Dermis blood vessel endothelial cell (primary cell): ENCODE measurements at regions not wholly inside any gene's neighbourhood (a gene's known extent, or its start where the extent isn't known, plus 50 kb on each side); places are given as distances from the start of the nearest gene placed in this dataset.
"Not testable (repeated sequence)": the region's sequence is repeated elsewhere in the genome, so short reads cannot be mapped to it uniquely, and the experiment has no call there.

ENCODE experiments used
- DNase-seq: peaks from one replicate; pipeline ENCODE4 v3.0.0; 2010

DNA sequence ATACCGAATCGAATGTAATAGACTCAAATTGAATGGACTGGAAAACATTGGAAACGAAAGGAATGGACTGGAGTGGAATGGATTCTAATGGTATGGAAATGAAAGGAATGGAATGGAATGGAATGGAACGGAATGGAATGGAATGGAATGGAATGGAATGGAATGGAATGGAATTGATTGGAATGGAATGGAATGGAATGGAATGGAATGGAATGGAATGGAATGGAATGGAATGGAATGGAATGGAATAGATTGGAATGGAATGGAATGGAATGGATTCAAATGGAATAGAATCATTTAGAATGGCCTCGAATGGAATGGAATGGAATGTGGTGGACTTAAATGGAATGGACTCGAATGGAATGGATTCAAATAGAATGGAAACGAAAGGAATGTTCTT, 1057.5 kb upstream of the USP9Y start:
- DNase-seq: not testable (repeated sequence)

DNA sequence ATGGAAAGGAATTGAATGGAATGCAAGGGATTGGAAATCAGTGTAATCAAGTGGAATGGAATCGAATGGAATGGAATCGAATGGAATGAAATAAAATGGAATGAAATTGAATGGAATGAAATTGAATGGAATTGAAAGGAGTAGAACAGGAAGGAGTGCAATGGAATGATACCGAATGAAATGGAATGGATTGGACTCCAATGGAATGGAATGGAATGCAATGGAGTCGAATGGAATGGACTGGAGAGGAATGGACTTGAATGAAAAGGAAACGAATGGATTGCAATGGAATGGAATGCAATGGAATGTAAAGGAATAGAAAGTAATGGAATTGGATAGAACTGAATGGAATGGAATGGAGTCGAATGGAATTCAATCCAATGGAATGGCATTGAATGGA, 1032.8 kb upstream of the USP9Y start:
- peak; percentile 18 for DNase-seq
